ENCODE measurements at regions not wholly inside any gene's neighbourhood (a gene's known extent, or its start where the extent isn't known, plus 50 kb on each side); places are given as distances from the start of the nearest gene placed in this dataset.

GRCh38 chr2:103809941-103810441 lies 1043.9 kb upstream of the POU3F3 start:
- no peaks in the 10 kb centered on the region for H3K9me3 Mint-ChIP-seq
- H3K27me3 Mint-ChIP-seq (ENCODE audit: low read depth) = peaks cover 3% of the 10 kb centered on the region
- H3K4me3 Mint-ChIP-seq = no peak overlapping the region
- H3K36me3 Mint-ChIP-seq = no peaks in the 10 kb centered on the region
- no peak overlapping the region for H3K27ac Mint-ChIP-seq
- DNase-seq (ENCODE audit: low spot score in 2 of 2, unreplicated experiment in 2 of 2) = no peak
- TF ChIP-seq CTCF (IDR thresholded peaks at IDR 0.05; ENCODE audit: unreplicated experiment) = no peak
- no peaks in the 10 kb centered on the region for H3K4me1 Mint-ChIP-seq

GRCh38 chr2:103810875-103811274 lies 1043.0 kb upstream of the POU3F3 start:
- TF ChIP-seq CTCF (IDR thresholded peaks at IDR 0.05; ENCODE audit: unreplicated experiment) = no peak
- no peak overlapping the region for H3K4me3 Mint-ChIP-seq
- no peak for DNase-seq (ENCODE audit: low spot score in 2 of 2, unreplicated experiment in 2 of 2)
- H3K36me3 Mint-ChIP-seq = no peaks in the 10 kb centered on the region
- H3K9me3 Mint-ChIP-seq = no peaks in the 10 kb centered on the region
- H3K27ac Mint-ChIP-seq = no peak overlapping the region
- no peaks in the 10 kb centered on the region for H3K4me1 Mint-ChIP-seq
- H3K27me3 Mint-ChIP-seq (ENCODE audit: low read depth) = peaks cover 3% of the 10 kb centered on the region

GRCh38 chr2:103814016-103814415 lies 1039.9 kb upstream of the POU3F3 start:
- Mint-ChIP-seq H3K27ac (no peak overlapping the region), H3K4me1 (no peaks in the 10 kb centered on the region), H3K27me3 (ENCODE audit: low read depth) (peaks cover 3% of the 10 kb centered on the region), H3K36me3 (no peaks in the 10 kb centered on the region), H3K9me3 (no peaks in the 10 kb centered on the region), H3K4me3 (no peak overlapping the region)
- no peak for TF ChIP-seq CTCF (IDR thresholded peaks at IDR 0.05; ENCODE audit: unreplicated experiment)
- DNase-seq (ENCODE audit: low spot score in 2 of 2, unreplicated experiment in 2 of 2) = no peak

- Mint-ChIP-seq H3K4me3 (no peak overlapping the region), H3K36me3 (no peaks in the 10 kb centered on the region), H3K9me3 (no peaks in the 10 kb centered on the region), H3K4me1 (no peaks in the 10 kb centered on the region), H3K27me3 (ENCODE audit: low read depth) (peaks cover 3% of the 10 kb centered on the region), H3K27ac (no peak overlapping the region)
- DNase-seq (ENCODE audit: low spot score in 2 of 2, unreplicated experiment in 2 of 2) = no peak
- no peak for TF ChIP-seq CTCF (IDR thresholded peaks at IDR 0.05; ENCODE audit: unreplicated experiment)
Observed at GRCh38 chr2:103815731-103816130, 1038.2 kb upstream of the POU3F3 start.

- no peaks in the 10 kb centered on the region for H3K4me1 Mint-ChIP-seq
- H3K27me3 Mint-ChIP-seq (ENCODE audit: low read depth) = no peaks in the 10 kb centered on the region
- no peak for DNase-seq (ENCODE audit: low spot score in 2 of 2, unreplicated experiment in 2 of 2)
- TF ChIP-seq CTCF (IDR thresholded peaks at IDR 0.05; ENCODE audit: unreplicated experiment) = no peak
- H3K4me3 Mint-ChIP-seq = no peak overlapping the region
- H3K36me3 Mint-ChIP-seq = no peaks in the 10 kb centered on the region
- no peak overlapping the region for H3K27ac Mint-ChIP-seq
- H3K9me3 Mint-ChIP-seq = no peaks in the 10 kb centered on the region
Observed at GRCh38 chr2:103817746-103818145, 1036.2 kb upstream of the POU3F3 start.

GRCh38 chr2:103818176-103818575 lies 1035.7 kb upstream of the POU3F3 start:
- H3K27me3 Mint-ChIP-seq (ENCODE audit: low read depth) = no peaks in the 10 kb centered on the region
- TF ChIP-seq CTCF (IDR thresholded peaks at IDR 0.05; ENCODE audit: unreplicated experiment) = no peak
- no peaks in the 10 kb centered on the region for H3K4me1 Mint-ChIP-seq
- no peak overlapping the region for H3K4me3 Mint-ChIP-seq
- H3K36me3 Mint-ChIP-seq = no peaks in the 10 kb centered on the region
- H3K27ac Mint-ChIP-seq = no peak overlapping the region
- DNase-seq (ENCODE audit: low spot score in 2 of 2, unreplicated experiment in 2 of 2) = no peak
- no peaks in the 10 kb centered on the region for H3K9me3 Mint-ChIP-seq
